DMS114 treated with DMSO at 0.1 percent for 48 hours (cell line): ENCODE measurements at regions not wholly inside any gene's neighbourhood (a gene's known extent, or its start where the extent isn't known, plus 50 kb on each side); places are given as distances from the start of the nearest gene placed in this dataset.
A peak's percentile ranks its signal among the peaks of the same experiment; 100 is the strongest.

Experiments used
- DNase-seq: peaks from one replicate; lab custom pipeline; 2025; ENCODE audit not compliant: unreplicated experiment; lab: John Stamatoyannopoulos, UW

DNA sequence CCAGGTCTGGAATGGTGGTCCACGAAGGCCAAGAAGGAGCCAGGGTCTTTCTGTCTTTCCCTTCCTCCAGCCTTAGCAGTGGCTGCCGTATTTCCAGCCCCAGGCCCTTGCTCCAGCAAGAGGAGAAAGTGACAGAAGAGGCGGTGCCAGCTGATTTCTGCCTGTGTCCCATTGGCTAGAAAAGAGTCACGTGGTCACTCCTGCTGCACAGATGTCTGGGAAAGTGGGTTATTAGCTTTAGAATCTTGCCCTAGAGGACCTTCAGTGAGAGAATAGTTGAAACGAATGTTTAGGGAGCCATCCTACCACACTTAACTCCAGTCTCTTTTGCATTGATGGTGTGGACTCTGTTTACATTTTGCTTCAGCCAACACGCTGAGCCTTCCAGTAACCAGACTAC lies 99.3 kb upstream of the BCOR start:
- DNase-seq, result no peak

DNA sequence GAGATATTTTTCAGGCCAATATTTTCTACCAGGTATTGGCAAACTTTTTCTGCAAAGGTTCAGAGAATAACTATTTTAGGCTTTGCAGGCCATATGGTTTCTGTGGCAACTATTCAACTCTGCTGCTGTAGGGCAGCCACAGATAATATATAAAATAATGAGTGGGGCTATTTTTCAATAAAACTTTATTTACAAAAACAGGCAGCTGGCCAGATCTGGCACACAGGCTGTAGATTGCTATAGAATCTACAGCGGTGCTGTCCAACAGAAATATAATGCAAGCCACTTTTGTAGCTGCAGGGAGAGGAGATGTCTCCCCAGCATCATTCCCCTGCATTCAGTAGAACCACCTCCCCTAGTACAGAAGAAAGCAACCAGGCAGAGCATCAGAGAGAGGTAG lies 97.6 kb upstream of the BCOR start:
- DNase-seq, result no peak

DNA sequence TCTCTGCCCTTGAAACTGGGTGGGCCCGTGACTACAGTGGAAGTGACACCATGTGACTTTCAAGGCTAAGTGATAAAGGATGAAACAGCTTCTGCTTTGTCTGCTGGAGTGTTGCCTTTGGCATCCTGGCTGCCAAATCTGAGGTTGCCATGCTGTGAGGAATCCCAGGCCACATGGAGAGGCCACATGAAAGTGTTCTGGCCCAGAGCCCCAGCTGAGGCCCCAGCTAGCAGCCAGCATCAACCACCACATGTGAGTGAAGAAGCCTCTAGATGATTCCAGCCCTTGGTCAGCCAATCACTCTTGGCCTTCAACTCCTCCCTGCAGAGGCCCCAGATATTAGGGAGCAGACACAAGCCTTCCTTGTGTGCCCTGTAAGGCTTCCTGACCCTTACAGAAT lies 94.4 kb upstream of the BCOR start:
- DNase-seq, result no peak

DNA sequence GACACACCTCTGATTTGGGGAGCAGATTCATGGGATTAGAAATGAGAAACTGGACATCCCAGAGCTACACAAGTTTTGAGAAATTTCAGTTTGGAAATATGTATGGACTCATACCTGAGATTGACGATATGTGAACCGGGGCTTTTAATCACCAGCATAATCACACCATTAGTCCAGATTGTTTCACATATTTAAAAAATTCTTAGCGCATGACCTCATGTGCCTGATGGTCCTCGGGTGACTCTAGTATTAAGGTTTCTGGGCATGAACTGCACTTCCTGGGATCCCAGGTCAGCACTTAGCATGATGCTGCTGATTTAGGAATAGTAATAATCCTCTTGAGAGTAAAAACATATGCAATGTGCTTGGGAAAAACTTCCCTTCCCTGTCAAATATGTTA lies 91.9 kb upstream of the BCOR start:
- DNase-seq, result no peak

DNA sequence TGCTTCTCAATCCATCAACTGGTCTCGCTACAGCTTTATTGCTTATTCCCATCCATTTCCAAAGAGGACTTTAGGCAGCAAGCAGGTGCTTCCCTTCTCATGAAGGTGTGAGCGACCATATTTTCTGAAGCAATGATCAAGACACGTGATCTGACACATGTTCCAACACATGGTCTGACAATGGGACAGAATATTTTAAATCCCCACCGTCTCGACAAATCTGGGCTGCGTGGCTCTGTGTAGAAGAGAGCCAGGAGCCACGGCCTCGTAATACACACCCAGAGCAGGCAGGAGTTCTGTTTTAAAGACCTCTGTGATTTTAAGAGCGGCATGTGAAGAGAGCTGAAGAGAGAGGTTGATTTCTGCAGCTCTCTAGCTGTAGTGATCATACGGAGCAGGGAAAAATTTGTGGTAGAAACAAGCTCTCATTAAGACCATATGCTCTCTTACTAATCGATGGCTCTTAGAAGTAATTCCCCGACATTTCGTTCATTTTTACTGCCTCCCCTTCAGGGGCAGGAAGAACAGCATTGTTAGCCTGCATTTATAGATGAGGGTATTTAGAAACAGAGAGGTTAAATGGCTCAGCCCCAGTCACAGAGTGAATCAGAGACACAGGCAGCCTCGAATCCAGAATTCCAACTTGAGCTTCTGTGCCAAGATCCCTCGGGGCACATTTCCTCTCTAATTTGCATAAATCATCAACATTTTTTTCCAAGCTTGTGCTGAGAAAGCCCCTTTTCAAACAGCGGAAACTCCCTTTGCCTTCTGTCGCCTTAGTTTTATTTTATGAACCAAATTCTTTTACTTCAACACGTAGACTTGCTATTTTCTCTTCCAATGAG lies 91.0 kb upstream of the BCOR start:
- DNase-seq, result no peak

DNA sequence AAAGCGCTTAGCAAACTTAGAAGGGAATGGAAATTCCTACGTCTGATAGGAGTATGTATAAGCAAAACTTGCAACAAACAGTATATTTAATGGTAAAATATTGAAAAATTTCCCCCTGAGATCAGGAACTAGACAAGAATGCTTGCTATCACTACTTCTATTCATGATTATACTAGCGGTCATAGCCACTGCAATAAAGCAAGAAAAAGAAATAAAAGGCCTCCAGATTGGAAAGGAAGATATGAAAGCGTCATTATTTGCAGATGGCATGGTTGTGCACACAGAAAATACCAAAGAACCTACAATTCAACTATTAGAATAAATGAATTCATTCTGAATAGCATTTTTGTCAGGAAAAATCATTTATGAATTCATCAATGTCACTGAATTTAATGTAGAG lies 87.2 kb upstream of the BCOR start:
- DNase-seq, result no peak

DNA sequence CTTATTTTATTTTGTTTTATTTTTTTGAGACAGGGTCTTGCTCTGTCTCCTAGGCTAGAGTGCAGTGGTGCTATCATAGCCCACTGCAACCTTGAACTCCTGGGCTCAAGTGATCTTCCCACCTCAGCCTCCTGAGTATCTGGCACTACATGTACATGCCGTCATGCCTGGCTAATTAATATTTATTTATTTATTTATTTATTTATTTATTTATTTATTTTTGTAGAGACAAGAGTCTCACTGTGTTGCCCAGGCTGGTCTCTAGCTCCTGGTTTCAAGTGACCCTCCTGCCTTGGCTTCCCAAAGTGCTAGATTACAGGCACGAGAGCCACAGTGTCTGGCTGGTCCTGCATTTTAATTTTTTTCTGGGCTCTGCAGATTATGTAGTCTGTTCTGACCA lies 84.9 kb upstream of the BCOR start:
- no peak for DNase-seq

DNA sequence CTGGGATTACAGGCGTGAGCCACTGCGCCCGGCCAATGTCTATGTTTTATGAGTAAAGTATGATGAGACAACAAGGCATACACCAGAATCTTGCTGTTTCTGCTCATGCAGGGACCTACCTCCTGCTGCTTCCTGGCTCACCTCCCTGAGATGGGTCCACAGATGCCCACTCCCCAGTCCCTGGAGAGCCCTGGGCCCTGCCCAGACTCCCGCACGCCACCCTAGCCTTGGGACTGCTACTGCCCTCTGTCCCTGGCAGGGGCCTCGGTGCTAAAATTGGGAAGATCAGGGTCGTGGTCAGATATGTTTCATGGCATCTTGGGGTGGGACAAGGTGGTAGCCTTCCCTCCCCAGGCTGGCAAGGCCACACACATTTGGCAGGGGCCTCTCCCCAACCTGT lies 84.3 kb upstream of the BCOR start:
- no peak for DNase-seq

DNA sequence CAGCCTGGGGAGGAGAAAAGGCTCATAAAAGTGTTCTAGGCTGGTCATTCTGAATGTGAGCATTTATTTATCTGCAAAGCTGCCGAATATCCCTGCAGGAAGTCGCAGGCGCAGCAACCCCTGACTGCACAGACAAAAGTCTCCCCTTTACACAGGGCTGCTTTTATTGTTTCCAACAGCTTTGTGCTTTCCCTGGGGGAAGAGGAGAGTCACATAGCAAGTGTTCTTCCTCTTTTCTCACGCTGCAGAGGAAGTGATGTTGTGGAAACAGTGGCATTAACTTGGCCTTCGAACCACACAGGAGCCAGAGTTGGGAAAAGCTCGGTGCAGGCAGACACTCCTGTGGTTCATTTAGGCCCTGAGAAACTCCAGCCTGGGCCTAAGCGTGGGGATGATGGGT lies 81.5 kb upstream of the BCOR start:
- no peak for DNase-seq

DNA sequence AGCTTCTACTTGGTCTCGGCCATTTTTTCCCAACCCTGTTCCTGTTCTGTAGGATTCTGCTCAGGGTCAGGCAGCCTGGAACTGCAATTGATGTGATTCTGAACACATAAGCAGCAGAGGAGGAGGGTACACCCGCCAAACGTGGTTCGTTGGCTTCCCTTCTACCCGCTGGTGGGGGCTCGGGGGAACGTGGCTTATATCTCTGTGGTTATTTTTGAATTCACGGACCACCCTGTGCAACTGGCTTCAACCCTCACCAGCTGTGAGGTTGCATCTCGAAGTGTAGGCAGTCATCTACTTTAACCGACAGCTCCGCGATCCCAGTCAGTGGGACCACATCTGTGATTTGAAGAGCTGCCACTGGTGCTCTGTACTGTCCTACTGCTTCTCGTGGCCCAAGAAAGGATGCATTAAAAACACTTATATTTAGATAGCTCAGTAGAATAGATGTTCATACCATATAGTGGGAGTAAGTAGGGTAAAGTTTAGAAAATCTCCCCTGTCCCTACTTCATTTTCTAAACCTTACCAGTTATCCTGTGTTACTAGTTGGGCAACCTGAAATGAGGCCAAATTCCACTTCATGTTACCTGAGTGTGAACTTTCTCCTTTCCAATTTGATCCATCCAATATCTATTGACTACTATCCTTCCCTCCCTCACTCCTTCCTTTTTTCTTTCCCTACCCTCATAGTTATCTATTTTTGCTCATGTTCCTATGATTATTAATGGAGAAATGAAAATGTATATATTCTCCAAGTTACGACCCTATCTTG lies 80.4 kb upstream of the BCOR start:
- no peak for DNase-seq

DNA sequence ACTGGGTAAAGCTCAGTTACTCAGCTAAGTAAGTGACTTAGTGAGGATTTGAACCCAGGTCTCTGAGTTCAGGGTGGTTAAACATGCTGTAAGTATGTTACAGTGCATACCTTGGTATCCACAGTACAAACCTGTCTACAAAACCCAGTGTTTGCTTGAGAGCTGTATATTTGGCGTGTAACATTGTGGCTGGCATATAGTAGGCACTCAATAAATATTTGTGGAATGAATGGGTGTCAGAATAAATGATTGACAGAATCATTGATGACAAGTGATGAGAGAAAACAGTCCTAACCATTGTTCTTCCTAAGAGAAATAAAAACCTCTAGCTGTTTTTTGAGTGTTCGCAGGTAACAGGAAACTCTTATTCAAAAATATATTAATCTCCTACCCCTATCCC lies 79.7 kb upstream of the BCOR start:
- no peak for DNase-seq

DNA sequence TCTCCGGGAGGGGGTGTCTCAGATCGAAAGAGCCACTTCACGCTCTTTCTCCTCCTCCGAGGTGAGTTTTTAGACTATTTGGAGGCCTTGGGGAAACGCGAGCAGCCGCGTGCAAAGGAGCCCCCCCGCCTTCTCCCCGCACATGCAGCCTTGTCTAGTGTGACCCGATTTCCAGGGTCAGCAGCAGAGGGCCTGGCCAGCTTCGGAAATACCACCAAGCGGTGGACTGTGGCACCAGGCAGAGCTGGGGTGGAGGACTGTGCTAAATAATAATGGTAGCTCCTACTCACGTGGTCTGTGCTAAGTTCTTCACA lies 79.3 kb upstream of the BCOR start:
- DNase-seq, result peak; percentile 30

DNA sequence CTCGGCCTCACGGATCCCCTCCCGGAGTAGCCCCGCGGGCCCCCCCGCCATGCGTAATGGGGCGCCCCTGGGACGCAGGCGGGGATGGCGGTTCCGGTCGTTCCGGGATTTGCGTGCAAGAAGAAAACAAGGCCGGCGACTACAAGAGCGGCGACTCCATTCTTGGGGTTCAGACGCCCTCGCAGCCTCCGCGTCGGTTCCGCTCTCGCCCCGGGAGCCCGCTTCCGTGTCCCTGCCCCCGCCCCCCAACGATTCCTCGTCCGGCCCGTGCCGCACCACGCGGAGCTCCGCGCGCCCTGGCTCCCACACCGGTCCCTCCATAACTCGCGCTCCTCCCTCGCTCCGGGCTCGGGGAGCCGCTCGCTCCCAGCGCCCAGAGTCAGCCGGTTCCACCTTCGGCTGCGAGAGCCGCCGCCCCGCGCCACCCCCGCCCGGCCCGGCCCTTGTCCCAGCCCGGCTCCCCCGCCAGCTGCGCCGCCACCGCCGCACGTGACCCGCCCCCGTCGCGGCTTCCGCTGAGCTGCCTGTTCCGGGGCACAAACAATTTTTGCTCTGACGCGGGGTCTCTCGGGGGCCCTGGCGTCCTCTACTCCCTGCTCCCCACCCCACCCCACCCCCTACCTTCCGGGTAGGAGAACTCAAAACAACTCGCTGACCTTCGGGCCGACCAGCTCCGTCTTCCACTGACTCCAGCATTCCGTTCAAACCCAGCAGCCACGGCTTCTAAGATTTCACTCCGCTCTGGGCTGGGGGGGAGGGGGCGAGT lies 78.8 kb upstream of the BCOR start:
- DNase-seq, result no peak

DNA sequence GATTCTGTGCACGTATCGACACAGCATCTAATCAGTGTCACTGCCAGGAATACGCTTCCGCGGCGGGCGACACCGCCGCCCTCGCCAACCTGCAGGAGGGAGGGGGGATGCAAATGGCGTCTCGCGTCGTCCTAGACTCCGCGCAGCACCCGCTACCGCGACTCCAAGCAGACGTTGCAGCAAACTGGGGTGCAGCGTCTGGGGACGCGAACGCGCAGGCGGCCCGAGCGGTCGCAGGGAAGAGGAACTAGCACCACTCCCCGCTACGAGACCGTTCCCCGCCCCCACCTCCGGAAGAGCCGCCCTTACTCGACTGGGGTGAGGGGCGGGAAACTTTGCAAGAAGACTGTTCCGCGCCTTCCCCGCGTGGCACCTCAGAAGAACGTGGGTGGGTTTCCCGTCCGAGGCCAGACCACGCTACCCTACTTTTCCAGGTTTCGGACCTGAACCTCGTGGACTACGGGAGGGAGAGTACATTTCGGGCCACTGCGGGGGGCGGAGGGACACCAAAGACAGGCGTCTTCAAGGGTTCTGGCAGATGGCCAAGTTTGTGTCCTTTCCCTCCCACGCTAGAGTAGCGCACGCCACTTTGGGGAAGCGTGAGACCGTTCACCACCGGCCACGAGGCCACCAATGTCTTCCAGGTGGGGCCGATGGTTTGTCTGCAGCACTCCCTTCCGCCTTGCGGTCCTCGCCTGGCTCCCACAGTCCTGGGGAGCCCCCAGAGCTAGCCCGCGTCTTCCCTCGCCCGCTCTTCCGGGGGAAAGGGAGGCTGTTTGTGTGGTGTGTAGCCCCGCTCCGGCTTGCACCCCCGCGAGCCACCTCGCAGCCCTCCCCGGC lies 78.0 kb upstream of the BCOR start:
- peak; percentile 30 for DNase-seq

DNA sequence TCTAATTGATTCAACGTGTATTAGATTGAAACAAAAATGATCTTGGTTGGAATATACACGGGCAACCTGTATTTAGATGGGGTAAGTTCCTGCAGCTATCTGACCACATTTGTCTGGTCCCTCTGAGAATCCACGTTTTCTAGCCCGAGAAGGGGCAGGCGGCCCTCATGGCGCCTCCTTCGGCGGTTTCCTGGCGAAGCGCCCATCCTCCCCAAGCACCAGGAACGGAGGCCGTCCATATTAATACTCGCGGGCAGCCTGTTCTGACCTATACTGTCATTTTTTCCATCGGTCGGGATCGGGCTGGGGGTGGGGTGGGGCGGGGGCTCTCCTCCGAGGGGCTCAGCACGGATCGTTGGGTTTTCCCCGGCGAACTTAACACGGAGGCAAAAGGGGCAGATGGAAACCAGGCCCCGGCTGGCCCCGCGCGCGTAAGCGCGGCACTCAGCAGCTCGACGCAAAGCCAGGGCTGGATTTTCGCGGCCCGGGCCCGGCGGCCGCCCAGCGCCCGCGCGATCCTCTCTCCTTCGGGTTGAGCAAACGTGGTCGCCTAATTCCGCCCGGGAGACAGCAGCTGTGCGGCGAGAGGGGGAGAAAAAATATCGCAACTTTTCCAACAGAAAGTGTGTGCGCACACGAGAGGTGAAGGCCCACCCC lies 77.2 kb upstream of the BCOR start:
- DNase-seq, result no peak

DNA sequence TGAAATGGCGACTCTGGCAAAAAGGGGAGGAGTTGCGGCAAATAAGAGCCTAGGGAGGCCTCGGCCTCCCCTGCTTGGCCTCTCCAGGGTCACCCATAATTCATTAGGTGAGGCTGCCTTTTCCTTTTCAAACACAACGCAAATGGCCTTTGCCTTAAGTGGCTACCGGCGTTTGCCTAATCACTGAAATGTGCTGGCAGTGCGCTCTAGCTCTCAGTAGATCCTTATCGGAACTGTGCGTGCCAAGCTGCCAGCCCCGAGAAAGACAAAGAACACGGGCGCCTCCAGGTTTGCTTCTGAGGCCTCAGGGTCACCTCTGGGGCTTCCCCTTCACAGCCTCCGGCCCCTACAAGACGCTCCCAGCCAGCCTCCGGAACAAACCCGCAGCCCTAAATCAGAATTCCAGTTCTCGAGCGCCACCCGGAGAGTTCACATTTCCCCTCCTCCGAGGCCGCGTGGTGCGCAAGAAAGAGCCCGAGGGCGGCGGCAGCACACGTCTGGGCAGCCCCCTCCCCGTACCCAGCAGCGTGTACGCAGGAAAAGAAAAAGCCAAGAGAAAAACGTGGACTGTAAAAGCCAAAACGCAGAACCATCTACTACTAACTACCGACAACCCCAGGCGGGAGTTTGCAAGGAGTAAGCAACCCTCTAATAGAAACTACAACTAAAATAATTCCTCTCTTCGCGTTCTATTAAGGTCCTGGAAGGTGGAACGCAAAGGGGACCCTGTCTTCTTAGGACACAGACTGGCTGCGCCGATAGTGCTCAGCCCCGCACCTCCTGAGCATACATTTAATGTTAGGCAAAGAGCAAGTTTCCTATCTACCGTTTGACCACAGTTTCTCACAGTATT lies 76.5 kb upstream of the BCOR start:
- no peak for DNase-seq

DNA sequence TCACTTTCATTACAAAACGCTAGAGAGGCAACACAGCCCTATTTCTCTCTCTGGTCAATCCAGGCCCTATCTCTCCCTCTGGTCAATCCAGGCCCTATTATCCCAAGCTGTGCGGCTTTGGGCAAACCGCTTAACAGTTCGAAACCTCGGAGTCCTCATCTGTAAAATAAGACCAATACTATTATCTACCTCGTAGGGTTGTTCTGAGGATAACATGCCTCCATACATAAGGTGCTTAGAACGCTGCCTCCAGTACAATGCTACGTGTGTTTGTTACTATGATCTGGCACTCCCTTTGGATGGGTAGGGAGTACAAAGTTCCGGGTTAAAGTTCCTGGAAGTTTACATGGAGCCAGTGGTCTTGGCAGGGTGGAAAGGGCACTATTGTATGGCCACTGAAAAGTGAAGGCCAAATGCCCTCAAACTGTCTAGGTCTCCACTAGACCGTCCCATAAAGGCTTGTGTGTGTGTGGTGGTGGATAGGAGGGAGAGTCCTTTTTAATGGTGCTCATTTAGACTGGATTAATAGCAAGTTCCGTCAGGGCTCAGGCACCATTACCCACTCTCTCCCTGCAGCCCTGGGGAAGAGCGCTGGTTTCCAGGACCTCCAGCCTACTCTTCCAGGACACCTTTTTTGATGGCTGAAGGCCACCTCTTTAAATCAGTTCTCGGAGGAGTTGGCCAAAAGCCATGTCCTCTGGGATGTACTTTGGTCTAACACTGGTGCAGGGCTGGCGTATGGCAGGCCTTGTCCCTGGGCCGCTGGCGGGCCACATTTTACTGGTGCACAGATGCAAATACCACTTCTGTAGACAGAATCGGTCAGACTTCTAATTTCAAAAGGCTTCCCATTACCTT lies 75.6 kb upstream of the BCOR start:
- DNase-seq, result no peak

DNA sequence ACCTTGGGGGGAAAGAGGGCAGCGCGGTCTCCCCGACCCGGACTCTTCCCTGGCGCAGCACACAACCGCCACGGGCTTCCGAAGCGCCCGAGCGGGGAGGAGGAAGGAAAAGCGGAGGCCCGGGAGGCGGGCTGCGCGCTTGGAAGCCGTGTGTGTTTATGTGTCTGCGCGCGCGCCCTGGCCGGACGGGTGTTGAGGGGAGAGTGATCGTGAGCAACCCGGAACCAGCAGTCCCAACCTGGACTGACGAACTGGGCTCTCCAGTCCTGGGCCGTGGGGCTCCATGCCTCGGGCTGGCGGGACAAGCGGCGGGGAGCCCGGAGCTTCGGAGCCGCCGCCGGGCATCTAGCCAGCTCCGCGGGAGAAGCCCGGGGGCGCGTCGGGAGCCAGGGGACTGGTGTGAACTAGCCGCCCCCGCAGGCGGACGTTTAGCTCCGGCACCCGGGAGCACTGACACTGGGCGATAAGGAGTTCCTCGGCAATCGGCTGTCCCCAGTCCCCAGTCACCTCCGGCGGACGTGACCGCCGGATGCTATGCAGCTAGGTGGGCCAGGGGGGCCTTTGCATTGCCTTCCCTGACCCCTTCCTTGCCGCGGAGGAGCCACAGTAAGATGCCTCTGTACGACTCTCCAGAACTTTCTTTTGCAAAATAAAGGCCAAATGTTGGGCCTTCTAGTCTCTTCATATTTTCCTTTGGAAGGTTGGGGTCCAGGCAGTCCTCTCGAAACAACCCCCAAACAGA lies 74.8 kb upstream of the BCOR start:
- no peak for DNase-seq
